IMR-90 (cell line): ENCODE measurements at regions not wholly inside any gene's neighbourhood (a gene's known extent, or its start where the extent isn't known, plus 50 kb on each side); places are given as distances from the start of the nearest gene placed in this dataset.

Experiments
- ATAC-seq: fragments of 200-7000 bp; cut with Tn5 transposase; 2 replicates; pipeline ENCODE4 v1.9.1; 2020; ENCODE audit warnings: low read depth, mild to moderate bottlenecking, moderate library complexity
- BruUV-seq: library from RNA; stranded (reverse); fragments of 400-500 nt; replicated peaks from 2 replicates; lab custom pipeline; 2021; lab: Mats Ljungman, UMichigan
- CTCF ChIA-PET: fragments of 300-600 bp; formaldehyde crosslinking; extraction: SDS; loops from one replicate; lab custom pipeline; 2021; ENCODE audit warnings: antibody characterized with exemption; lab: Yijun Ruan, JAX
- POLR2A ChIA-PET: fragments of 300-600 bp; sonication (Branson Sonifier 250); formaldehyde crosslinking; loops from one replicate; lab custom pipeline; 2022; ENCODE audit warnings: antibody characterized with exemption; ENCODE audit not compliant: unreplicated experiment; lab: Charles Lee
- DNase-seq: peaks from one replicate; pipeline ENCODE4 v3.0.0; 2013
- H2AFZ ChIP-seq: replicated peaks from 2 replicates; pipeline ENCODE3; 2013; ENCODE audit warnings: low read length, mild to moderate bottlenecking; ENCODE audit not compliant: poor library complexity
- H2AK5ac ChIP-seq: 2 replicates; pipeline ENCODE4 v1.6.1; 2013; ENCODE audit warnings: low read depth, low read length, inconsistent platforms
- H2AK9ac ChIP-seq: replicated peaks from 2 replicates; pipeline ENCODE3; 2013; ENCODE audit warnings: mild to moderate bottlenecking, low read depth, low read length, moderate library complexity; ENCODE audit not compliant: poor library complexity
- H2BK120ac ChIP-seq: 2 replicates; pipeline ENCODE4 v1.6.1; 2013; ENCODE audit warnings: low read depth, low read length, inconsistent platforms
- H2BK15ac ChIP-seq: 3 replicates; pipeline ENCODE4 v1.6.1; 2013; ENCODE audit warnings: low read depth, low read length, inconsistent platforms
- H2BK20ac ChIP-seq: 2 replicates; pipeline ENCODE4 v1.6.1; 2013; ENCODE audit warnings: low read depth, mild to moderate bottlenecking, inconsistent platforms, low read length, moderate library complexity
- H2BK5ac ChIP-seq: 2 replicates; pipeline ENCODE4 v1.6.1; 2013; ENCODE audit warnings: mild to moderate bottlenecking, low read depth, low read length, inconsistent platforms; ENCODE audit not compliant: poor library complexity, severe bottlenecking
- H3K14ac ChIP-seq: replicated peaks from 2 replicates; pipeline ENCODE4 v1.6.1; 2013; ENCODE audit warnings: low read depth, low read length, inconsistent platforms
- H3K18ac ChIP-seq: 2 replicates; pipeline ENCODE4 v1.6.1; 2013; ENCODE audit warnings: low read depth, low read length, control low read depth
- H3K23ac ChIP-seq: 2 replicates; pipeline ENCODE4 v1.6.1; 2013; ENCODE audit warnings: low read depth, low read length, inconsistent platforms
- H3K27ac ChIP-seq: 2 replicates; pipeline ENCODE4 v1.5.1; 2013; ENCODE audit warnings: mild to moderate bottlenecking, control low read depth, low read length; ENCODE audit not compliant: insufficient read depth
- H3K27me3 ChIP-seq: 2 replicates; pipeline ENCODE4 v1.6.1; 2013; ENCODE audit warnings: low read length; ENCODE audit not compliant: control insufficient read depth, insufficient read depth
- H3K36me3 ChIP-seq: 2 replicates; pipeline ENCODE4 v1.6.1; 2013; ENCODE audit warnings: low read length, mixed read lengths; ENCODE audit not compliant: control insufficient read depth, insufficient read depth
- H3K4ac ChIP-seq: 2 replicates; pipeline ENCODE4 v1.6.1; 2013; ENCODE audit warnings: low read depth, low read length, inconsistent platforms
- H3K4me1 ChIP-seq: 2 replicates; pipeline ENCODE4 v1.6.1; 2013; ENCODE audit warnings: low read length, mixed read lengths; ENCODE audit not compliant: control insufficient read depth, insufficient read depth
- H3K4me2 ChIP-seq: 2 replicates; pipeline ENCODE4 v1.6.1; 2013; ENCODE audit warnings: low read depth, mild to moderate bottlenecking, control low read depth, low read length, moderate library complexity
- H3K4me3 ChIP-seq: 2 replicates; pipeline ENCODE4 v1.5.1; 2013; ENCODE audit warnings: low read depth, mild to moderate bottlenecking, control low read depth, low read length, moderate library complexity; ENCODE audit not compliant: insufficient read depth
- H3K56ac ChIP-seq: 2 replicates; pipeline ENCODE4 v1.6.1; 2013; ENCODE audit warnings: low read length, inconsistent platforms; ENCODE audit not compliant: insufficient read depth; ENCODE audit errors: extremely low read depth
- H3K79me1 ChIP-seq, 2 experiments: 2 replicates each; pipeline ENCODE4 v1.6.1; 2013; ENCODE audit warnings: low read length in 2 of 2, inconsistent platforms in 1 of 2, low read depth in 1 of 2
- H3K9ac ChIP-seq: 2 replicates; pipeline ENCODE4 v1.6.1; 2013; ENCODE audit warnings: low read depth, low read length, control low read depth
- H3K9me1 ChIP-seq: 2 replicates; pipeline ENCODE4 v1.6.1; 2013; ENCODE audit warnings: low read length, inconsistent platforms; ENCODE audit not compliant: insufficient read depth
- H3K9me3 ChIP-seq: 2 replicates; pipeline ENCODE4 v1.6.1; 2013; ENCODE audit warnings: low read length; ENCODE audit not compliant: control insufficient read depth, insufficient read depth
- H4K20me1 ChIP-seq: 2 replicates; pipeline ENCODE4 v1.6.1; 2013; ENCODE audit warnings: low read length, inconsistent platforms; ENCODE audit not compliant: insufficient read depth
- H4K5ac ChIP-seq: 2 replicates; pipeline ENCODE4 v1.6.1; 2013; ENCODE audit warnings: mild to moderate bottlenecking, low read depth, low read length, control low read depth
- H4K8ac ChIP-seq, 2 experiments: 2 replicates each; pipeline ENCODE4 v1.6.1; 2013; ENCODE audit warnings: low read depth in 2 of 2, low read length in 2 of 2, control low read depth in 1 of 2, inconsistent platforms in 1 of 2
- H4K91ac ChIP-seq: 2 replicates; pipeline ENCODE4 v1.6.1; 2013; ENCODE audit warnings: low read depth, low read length, inconsistent platforms; ENCODE audit not compliant: insufficient read depth
- BHLHE40 ChIP-seq: fragments of 150-350 bp; IDR thresholded peaks from 2 replicates; pipeline ENCODE4 v1.6.1; 2016; ENCODE audit warnings: mild to moderate bottlenecking, low read depth, low read length
- CEBPB ChIP-seq: IDR thresholded peaks from 2 replicates; pipeline ENCODE4 v1.6.1; 2012; ENCODE audit warnings: low read depth, low read length, improper control_type of control experiment
- CHD1 ChIP-seq: IDR thresholded peaks from 2 replicates; pipeline ENCODE4 v1.6.1; 2012; ENCODE audit warnings: low read depth, low read length, improper control_type of control experiment
- FOS ChIP-seq: fragments of 150-350 bp; IDR thresholded peaks from 2 replicates; pipeline ENCODE4 v1.6.1; 2016; ENCODE audit warnings: low read depth, low read length
- MAFK ChIP-seq: IDR thresholded peaks from 2 replicates; pipeline ENCODE4 v1.6.1; 2012; ENCODE audit warnings: low read depth, low read length, improper control_type of control experiment
- MAZ ChIP-seq: IDR thresholded peaks from 2 replicates; pipeline ENCODE4 v1.6.1; 2012; ENCODE audit warnings: low read depth, mild to moderate bottlenecking, low read length, improper control_type of control experiment, moderate library complexity, borderline replicate concordance
- MXI1 ChIP-seq: IDR thresholded peaks from 2 replicates; pipeline ENCODE4 v1.6.1; 2012; ENCODE audit warnings: low read depth, mild to moderate bottlenecking, low read length, moderate library complexity, borderline replicate concordance
- NFE2L2 ChIP-seq: fragments of 150-350 bp; IDR thresholded peaks from 2 replicates; pipeline ENCODE4 v1.6.1; 2016; ENCODE audit warnings: low read depth, mild to moderate bottlenecking, low read length
- POLR2A ChIP-seq: IDR thresholded peaks from 2 replicates; pipeline ENCODE4 v1.6.1; 2012; ENCODE audit warnings: mild to moderate bottlenecking, low read depth, low read length
- RAD21 ChIP-seq: IDR thresholded peaks from 2 replicates; pipeline ENCODE4 v1.6.1; 2012; ENCODE audit warnings: low read length, improper control_type of control experiment
- RCOR1 ChIP-seq: IDR thresholded peaks from 2 replicates; pipeline ENCODE4 v1.6.1; 2012; ENCODE audit warnings: mild to moderate bottlenecking, low read length, improper control_type of control experiment; ENCODE audit not compliant: insufficient replicate concordance
- RFX5 ChIP-seq: IDR thresholded peaks from 2 replicates; pipeline ENCODE4 v1.8.0; 2012; ENCODE audit warnings: low read depth, mild to moderate bottlenecking, low read length, moderate library complexity
- SMC3 ChIP-seq: fragments of 150-350 bp; IDR thresholded peaks from 2 replicates; pipeline ENCODE4 v1.6.1; 2016; ENCODE audit warnings: low read depth, mild to moderate bottlenecking, antibody characterized with exemption, low read length, moderate library complexity
- WGBS, 2 experiments: methylation state at CpG; one replicate each; pipeline versions ENCODE4 v1.1.5 to v1.1.7; 2013; ENCODE audit warnings: missing lambda C conversion rate in 2 of 2; ENCODE audit not compliant: insufficient read length in 1 of 2; ENCODE audit errors: extremely low coverage in 2 of 2; 5-methylcytosine and 5-hydroxymethylcytosine counted together
- dilution Hi-C: fragments of 300-500 bp; cut with HindIII; formaldehyde crosslinking; loops from one replicate; pipeline ENCODE4 v1.14.3; 2018; ENCODE audit warnings: low sequenced_read_pairs; ENCODE audit not compliant: unreplicated experiment
- in situ Hi-C: fragments of 300-500 bp; cut with MboI; formaldehyde crosslinking; loops from 3 replicates; pipeline ENCODE4 v1.14.3; 2019; ENCODE audit warnings: low sequenced_read_pairs, inconsistent platforms, mixed read lengths
- intact Hi-C: fragments of 100-400 bp; cut with micrococcal nuclease; formaldehyde crosslinking; loops from 2 replicates; pipeline ENCODE4 v1.10.0; 2022
- TF ChIP-seq, protein P1 (sequence below): fragments of 150-350 bp; IDR thresholded peaks from 2 replicates; pipeline ENCODE4 v1.6.1; 2016; ENCODE audit warnings: low read depth, mild to moderate bottlenecking, low read length, moderate library complexity, borderline replicate concordance
- TF ChIP-seq, protein P2 (sequence below): fragments of 150-350 bp; IDR thresholded peaks from 2 replicates; pipeline ENCODE4 v1.6.1; 2017; ENCODE audit warnings: mild to moderate bottlenecking, antibody characterized with exemption, low read length, low read depth
- TF ChIP-seq, protein P3 (sequence below): conservative IDR thresholded peaks from 2 replicates; pipeline ENCODE4 v1.5.1; 2012; ENCODE audit warnings: mild to moderate bottlenecking, low read depth, low read length, improper control_type of control experiment

GRCh38 chr18:32520771-32521170 is 50.1 kb upstream of the GAREM1 start:
- no peak overlapping the region for H2BK20ac ChIP-seq
- no peak overlapping the region for H3K4ac ChIP-seq
- H3K56ac ChIP-seq, result no peak overlapping the region
- no peak for TF ChIP-seq SMC3
- no peak for TF ChIP-seq CEBPB
- TF ChIP-seq RCOR1, result no peak
- TF ChIP-seq BHLHE40, result no peak
- TF ChIP-seq, protein P1, sequence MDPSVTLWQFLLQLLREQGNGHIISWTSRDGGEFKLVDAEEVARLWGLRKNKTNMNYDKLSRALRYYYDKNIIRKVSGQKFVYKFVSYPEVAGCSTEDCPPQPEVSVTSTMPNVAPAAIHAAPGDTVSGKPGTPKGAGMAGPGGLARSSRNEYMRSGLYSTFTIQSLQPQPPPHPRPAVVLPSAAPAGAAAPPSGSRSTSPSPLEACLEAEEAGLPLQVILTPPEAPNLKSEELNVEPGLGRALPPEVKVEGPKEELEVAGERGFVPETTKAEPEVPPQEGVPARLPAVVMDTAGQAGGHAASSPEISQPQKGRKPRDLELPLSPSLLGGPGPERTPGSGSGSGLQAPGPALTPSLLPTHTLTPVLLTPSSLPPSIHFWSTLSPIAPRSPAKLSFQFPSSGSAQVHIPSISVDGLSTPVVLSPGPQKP, result no peak
- no peak for TF ChIP-seq FOS
- no peak for TF ChIP-seq RAD21
- TF ChIP-seq RFX5, result no peak
- no peak for TF ChIP-seq POLR2A
- no peak for TF ChIP-seq MAZ
- TF ChIP-seq, protein P2, sequence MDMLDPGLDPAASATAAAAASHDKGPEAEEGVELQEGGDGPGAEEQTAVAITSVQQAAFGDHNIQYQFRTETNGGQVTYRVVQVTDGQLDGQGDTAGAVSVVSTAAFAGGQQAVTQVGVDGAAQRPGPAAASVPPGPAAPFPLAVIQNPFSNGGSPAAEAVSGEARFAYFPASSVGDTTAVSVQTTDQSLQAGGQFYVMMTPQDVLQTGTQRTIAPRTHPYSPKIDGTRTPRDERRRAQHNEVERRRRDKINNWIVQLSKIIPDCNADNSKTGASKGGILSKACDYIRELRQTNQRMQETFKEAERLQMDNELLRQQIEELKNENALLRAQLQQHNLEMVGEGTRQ, result no peak
- TF ChIP-seq, protein P3, sequence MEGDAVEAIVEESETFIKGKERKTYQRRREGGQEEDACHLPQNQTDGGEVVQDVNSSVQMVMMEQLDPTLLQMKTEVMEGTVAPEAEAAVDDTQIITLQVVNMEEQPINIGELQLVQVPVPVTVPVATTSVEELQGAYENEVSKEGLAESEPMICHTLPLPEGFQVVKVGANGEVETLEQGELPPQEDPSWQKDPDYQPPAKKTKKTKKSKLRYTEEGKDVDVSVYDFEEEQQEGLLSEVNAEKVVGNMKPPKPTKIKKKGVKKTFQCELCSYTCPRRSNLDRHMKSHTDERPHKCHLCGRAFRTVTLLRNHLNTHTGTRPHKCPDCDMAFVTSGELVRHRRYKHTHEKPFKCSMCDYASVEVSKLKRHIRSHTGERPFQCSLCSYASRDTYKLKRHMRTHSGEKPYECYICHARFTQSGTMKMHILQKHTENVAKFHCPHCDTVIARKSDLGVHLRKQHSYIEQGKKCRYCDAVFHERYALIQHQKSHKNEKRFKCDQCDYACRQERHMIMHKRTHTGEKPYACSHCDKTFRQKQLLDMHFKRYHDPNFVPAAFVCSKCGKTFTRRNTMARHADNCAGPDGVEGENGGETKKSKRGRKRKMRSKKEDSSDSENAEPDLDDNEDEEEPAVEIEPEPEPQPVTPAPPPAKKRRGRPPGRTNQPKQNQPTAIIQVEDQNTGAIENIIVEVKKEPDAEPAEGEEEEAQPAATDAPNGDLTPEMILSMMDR, result no peak
- no peak for TF ChIP-seq MAFK
- TF ChIP-seq CHD1, result no peak
- TF ChIP-seq NFE2L2, result no peak
- no peak for TF ChIP-seq MXI1
- no peak overlapping the region for H4K91ac ChIP-seq
- H4K8ac ChIP-seq, result no peak overlapping the region
- no peak overlapping the region for H3K23ac ChIP-seq
- ChIA-PET POLR2A (no interaction called here), CTCF (no interaction called here)
- H2AK5ac ChIP-seq, result no peak overlapping the region
- no peak overlapping the region for H2BK5ac ChIP-seq
- no peak for DNase-seq
- no peaks in the 10 kb centered on the region for H4K20me1 ChIP-seq
- H4K5ac ChIP-seq, result no peak overlapping the region
- H3K9ac ChIP-seq, result no peak overlapping the region
- no peak overlapping the region for H2AFZ ChIP-seq
- WGBS, 2 experiments, result 67% methylated on average over 1 of the region's 4 CpGs; no CpG with 5 or more reads in 1 of the 2 experiments
- H3K27me3 ChIP-seq, result no peaks in the 10 kb centered on the region
- H3K4me3 ChIP-seq, result no peak overlapping the region
- no peak overlapping the region for H2BK15ac ChIP-seq
- H3K18ac ChIP-seq, result no peak overlapping the region
- no peak for ATAC-seq
- no peaks in the 10 kb centered on the region for H3K79me1 ChIP-seq
- H3K9me1 ChIP-seq, result no peaks in the 10 kb centered on the region
- no peak overlapping the region for H3K4me2 ChIP-seq
- intact Hi-C loops (no loop called here), in situ Hi-C loops (no loop called here), dilution Hi-C loops (no loop called here)
- no peaks in the 10 kb centered on the region for H3K36me3 ChIP-seq
- no peak overlapping the region for H3K27ac ChIP-seq
- no TSS peak for BruUV-seq
- H2AK9ac ChIP-seq, result no peak overlapping the region
- H3K14ac ChIP-seq, result no peak overlapping the region
- no peaks in the 10 kb centered on the region for H3K9me3 ChIP-seq
- no peaks in the 10 kb centered on the region for H3K4me1 ChIP-seq
- H2BK120ac ChIP-seq, result no peak overlapping the region
